ENCODE measurements at regions not wholly inside any gene's neighbourhood (a gene's known extent, or its start where the extent isn't known, plus 50 kb on each side); places are given as distances from the start of the nearest gene placed in this dataset.
"Not testable (repeated sequence)": the region's sequence is repeated elsewhere in the genome, so short reads cannot be mapped to it uniquely, and the experiment has no call there.

DNA sequence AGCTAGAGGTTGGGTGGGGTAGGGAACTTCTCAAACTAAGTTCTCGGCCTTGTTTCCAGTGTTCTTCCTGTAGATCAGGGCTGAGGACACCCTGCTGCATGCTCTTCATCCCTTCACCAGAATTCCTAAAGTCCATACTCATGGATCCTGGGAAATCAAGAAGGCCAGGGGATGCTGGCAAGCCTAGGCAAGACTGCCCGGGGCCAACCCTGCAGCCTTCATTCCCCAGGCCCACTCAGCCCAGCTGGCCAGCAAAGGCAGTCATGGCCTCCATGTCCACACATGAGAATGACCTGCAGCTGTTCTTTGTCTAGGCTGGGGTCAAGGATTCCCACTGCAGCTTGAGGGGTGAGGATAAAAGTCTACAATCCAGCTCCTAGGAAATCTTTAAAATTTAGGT lies 109.3 kb upstream of the ETV6 start:
- DNase-seq, result no peak

DNA sequence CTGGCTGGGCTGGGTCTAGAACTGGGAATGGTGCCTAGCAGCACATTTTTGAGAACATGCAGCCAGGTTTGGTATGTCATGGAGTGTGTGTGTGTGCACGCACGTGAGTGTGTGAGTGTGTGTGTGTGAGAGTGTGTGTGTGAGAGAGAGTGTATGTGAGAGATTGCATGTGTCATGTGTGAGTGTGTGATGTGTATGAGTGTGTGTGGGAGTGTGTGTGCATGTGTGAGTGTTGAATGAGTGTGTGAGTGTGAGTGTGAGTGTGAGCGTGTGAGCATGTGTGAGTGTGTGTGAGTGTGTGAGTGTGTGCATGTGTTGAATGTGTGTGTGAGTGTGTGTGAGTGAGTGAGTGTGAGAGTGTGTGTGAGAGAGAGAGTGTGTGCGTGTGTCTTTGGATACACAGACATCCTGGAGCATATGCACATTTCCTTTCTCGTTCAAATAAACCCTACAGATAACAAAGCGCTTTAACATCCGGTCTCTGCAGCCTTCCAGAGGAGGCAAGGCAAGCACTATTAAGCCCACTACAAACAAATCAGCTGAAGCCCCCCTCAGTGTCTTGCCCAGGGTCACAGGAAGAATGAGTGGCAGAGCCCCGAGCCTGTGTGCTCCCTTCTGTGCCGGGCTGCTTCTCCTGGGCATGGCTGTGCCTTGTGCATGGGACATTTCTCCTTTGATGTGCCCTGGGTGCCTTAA lies 108.7 kb upstream of the ETV6 start:
- no peak for DNase-seq

DNA sequence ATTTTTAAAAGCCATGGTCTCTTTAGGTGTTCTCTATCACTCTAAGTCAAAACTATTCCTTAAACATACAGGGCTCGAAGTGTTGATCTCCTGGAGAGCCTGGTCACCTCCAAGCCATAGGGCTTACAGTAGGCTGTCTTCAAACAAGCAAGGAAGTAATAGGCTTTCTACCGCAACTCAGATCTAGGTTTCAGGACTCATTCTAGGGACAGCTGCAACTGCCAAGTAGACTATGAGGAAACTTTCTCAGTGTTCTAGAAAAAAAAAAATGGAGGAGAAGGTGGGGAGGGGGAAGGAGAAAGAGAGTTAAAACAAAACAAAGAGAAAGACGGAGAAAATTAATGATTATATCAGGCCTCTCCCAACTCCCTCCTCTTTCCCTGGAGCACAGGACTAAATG lies 106.9 kb upstream of the ETV6 start:
- DNase-seq, result no peak

DNA sequence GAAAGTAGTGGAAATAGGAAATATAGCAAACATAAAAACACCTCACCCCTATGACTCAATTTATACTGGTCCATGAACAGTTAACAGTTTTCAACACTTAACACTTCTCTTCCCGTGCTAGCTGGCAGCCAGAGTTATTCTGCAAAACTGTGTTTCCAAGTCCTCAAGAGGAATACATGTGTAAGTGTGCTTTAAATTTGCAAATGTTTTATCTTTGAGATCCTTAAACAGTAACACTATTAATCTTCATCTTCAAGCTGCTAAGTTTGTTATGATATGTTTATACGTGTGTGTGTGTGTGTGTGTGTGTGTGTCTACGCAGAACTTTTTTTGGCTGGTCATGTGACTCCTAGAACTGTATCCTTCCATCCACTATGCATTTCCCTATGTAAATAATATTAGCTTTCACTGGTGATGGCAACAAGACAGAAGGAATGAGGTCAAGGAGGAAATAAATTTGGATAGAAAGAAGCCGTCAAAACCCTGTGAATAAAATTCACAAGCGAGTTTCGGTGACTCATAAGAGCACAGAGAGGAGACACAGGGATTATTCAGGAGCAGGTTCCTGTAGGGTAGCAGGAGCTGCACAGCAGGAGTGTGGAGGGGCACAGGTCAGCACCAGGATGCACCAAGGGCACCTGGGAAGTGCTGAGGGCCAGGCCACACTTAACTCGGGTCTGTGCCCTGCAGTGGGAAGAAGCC lies 105.9 kb upstream of the ETV6 start:
- DNase-seq, result no peak

DNA sequence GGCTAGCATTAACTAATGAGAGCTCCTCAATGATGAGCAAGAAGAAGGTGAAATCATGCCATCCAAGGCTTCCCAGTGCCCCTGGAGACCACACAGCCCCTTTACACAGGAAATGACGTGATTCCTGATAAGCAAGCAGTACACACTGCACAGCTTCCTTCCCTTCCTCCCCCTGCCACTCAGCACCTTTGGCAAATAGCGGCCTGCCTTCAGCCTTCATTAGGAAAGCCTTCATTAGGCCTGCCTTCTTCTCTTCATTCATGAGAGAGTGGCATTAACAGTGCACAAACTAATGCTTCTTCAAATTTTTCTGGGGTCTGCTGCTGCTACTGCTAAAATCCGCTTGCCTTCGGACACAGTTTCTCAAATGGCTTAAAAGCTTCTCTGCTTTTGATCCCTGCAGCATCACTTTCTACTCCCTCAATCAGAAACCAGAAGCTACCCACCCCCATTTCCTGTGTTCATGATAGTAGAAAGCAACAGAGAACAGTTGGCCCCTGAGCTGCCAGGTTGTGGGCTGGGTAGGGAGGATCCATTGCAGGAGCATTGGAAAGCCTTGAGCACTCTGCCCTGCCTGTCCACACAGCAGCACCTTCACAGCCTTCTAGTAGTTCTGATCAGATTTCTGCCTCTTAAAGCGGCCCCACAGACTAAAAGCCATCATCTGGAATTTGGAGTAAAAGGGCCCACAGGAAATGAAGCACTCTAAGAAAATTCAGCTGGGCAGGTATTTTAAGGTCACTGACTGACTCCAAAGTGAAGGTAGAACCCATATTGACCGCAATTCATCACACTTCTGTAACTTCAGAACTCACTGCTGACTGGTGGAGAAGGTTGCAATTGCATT lies 103.8 kb upstream of the ETV6 start:
- no peak for DNase-seq

DNA sequence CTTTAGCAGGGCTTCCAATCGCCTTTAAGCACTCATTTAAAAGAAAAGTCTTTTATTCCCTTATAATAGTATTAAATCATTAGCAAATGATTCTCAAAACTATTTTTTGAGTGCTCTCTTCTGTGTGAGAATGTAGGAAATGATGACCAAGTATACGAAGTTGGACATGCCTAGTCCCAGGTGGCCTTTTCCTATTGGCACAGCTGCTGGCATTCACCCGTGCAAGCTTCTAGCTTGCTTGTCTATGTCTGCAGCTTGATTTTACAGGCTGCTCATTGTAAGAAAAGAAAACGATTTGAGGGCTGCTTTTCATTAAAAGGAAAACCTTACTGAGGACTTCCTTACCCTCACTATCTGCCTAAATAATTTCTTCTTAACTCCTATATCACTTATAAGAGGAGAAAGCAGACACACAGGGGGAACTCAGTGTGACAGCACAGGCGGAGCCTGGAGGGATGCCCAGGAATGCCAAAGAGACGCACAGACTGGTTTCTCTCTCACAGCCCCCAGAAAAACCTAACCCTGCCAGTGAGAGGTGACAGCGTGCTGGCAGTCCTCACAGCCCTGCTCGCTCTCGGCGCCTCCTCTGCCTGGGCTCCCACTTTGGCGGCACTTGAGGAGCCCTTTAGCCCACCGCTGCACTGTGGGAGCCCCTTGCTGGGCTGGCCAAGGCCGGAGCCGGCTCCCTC lies 102.7 kb upstream of the ETV6 start:
- DNase-seq, result peak in 1 of 14 donors; percentile 2

DNA sequence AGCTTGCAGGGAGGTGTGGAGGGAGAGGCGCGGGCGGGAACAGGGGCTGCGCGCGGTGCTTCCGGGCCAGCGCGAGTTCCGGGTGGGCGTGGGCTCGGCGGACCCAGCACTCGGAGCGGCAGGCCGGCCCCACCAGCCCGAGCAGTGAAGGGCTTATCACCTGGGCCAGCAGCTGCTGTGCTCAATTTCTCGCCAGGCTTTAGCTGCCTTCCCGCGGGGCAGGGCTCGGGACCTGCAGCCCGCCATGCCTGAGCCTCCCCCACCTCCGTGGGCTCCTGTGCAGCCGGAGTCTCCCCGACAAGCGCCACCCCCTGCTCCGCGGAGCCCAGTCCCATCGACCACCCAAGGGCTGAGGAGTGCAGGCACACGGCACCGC lies 102.2 kb upstream of the ETV6 start:
- DNase-seq, result not testable (repeated sequence)

DNA sequence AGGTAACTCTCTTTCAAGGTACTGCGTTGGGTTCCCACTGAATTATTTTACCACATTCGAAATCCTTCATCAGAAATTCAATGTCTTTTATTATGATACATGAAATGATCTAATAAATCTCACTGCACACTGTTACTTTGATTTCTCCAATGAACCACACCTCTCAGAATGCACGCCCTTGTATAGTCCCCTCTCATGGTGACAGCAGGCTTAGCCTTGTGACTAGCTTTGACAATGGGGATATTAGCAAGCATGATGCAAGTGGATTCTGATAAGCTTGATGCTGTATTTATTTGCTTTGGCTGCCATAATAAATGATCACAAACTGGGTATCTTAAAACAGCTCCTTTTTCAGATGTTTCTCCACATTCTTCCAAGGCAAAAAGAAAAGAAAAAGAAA lies 100.4 kb upstream of the ETV6 start:
- DNase-seq, result no peak

DNA sequence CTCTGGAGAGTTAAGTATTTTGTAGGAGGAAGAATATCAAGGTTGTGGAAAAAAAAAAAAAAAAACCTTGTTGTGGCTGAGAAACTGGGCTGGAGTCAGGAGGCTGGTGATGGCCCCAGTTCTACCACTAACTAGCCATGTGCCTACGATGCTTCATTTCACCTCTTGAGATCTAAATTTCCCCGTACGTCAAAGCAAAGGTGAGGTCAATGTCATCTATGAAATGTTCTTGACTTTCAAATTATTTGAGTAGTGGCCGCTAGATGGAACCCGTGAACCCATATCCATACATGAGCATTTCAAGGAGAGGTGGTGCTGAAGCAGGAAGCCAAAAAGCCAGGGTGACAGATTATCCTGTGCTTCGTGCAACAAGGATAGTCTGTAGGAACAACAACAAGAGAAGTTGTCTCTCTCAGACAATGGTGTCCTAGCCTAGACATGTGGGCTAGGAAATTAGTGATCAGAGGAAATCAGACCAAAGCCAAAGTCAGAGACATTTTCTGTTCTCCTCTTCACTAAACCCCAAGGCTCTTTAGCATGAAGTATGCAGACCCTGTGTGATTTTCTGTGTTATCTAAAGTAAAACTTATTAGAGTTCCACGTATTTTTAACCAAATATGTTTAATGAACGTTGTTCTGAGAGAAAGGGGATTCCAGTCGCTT lies 95.5 kb upstream of the ETV6 start:
- peak in 2 of 14 donors; percentile 7 to 10 for DNase-seq

DNA sequence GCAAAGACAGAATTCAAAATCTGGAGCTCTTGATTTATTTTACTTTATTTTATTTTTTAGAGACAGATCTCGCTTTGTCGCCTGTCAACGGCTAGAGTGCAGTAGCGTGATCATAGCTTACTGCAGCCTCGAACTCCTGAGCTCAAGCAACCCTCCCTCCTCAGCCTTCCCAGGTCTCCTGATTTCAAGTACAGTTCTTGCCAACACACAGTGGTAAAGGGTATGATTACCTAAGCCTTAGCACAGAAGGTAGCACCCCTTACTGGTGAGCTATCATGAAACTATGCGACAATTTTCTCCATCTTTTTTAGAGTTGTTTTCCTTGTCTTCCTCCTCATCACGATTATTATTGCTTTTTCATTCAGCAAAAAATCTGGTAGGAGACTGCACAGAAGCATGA lies 94.3 kb upstream of the ETV6 start:
- no peak for DNase-seq

DNA sequence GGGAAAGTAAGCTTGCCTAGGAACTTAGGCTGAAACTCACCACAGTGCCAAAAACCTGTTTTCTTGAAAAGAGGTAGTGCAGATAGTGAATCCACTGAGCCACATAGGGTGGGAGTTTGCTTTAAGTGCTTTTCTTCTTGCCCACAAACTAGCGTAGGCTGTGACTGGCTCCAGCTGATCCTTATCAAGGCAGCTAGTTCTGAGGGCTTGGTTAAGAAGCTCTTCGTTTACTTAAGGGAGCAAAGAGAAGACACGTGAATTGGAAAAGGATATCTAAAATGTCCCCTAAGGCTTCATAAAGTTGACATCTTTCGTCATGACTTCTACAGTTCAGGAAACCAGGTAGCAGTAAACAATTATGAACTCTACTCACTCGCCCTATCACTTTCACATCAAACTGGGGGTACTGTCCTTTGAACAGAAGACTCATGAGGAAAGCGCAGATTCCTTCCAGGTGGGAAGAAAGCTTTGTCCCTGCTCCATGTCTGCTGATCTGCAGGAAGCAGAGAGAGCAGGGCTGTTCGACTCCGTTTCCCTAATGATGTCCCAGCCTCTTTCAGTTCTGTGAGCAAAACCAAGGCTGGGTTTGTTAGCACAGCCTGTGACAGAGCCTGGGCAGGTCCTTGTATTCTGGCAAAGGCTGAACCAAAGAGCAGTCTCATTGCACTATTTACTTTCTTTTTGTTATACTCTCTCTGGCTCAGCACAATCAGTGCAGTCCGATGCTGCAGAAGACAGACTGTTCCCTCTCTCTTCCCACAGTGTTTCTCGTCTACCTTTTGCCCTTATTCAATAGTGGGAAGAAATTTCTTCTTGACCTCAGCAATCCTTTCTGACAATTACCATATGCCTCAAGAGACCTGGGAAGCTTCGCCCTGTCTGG lies 93.5 kb upstream of the ETV6 start:
- DNase-seq, result peak in 1 of 14 donors; percentile 11

DNA sequence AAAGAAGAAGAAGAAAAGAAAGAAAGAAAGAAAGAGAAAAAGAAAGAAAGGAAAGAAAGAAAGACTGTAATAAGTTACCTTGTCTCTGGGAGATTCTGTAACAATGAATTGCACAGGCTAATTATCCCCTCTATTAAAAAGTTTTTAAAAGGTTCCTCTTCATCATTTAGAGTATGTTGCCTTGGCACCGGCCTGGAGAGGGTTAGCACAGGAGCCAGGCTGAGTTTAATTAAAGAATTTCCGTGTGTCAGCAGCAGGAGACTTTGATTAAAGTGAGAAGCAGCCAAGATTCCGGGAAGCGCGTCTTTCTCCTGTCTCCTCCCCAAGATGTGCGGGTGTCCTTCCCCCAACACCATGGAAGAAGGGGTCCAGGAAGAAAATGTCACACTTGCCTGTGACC lies 92.8 kb upstream of the ETV6 start:
- DNase-seq, result no peak

DNA sequence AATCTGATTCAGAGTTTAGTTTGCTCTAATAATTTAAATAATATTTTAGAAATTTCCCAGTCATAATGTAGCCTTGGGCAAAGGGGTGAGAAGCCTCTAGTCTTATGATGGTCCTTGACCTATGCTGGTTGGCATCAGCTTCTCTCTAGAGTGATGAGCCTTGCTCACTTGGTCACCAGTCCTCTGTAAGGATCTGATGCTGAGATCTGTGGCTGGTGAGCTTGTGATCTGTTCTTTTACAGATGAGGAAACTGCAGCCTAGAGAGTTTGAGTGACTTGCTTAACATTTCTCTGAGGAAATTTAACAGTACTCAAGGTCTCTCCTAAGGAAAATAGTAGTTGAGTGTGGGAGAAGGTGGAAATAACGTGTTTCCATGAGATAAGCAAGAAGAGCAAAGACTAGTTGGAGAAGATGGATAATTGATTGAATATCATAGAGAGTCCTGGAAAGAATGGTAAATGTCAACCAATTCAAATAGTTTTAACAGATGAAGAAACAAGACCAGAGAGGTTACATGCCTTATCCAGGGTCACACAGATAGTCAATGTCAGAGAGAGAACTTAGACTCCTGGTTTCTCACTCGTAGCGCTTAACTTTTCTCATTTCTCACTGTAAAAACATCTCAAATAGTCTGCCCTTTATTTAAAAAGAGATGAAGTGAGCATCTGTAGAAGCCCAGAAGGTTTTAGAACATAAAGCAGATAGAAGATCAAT lies 89.7 kb upstream of the ETV6 start:
- DNase-seq, result no peak

DNA sequence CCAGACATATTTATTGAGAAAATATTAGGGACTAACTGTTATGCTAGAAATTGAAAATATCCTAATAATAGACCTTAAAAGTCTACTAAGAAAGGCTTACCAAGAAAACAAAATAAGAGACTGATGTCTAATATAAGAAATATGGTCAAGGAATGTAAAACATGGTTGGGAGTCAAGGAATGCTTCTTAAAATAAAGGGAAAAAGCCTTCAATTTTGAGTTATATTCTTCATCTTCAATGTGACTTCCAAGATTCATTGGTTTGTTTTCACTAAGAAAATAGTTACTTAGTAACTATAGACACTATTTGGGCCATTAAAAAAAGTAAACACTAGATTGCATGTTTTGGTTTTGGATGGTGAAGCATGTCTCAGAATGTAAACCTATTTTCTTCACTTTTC lies 88.1 kb upstream of the ETV6 start:
- no peak for DNase-seq

DNA sequence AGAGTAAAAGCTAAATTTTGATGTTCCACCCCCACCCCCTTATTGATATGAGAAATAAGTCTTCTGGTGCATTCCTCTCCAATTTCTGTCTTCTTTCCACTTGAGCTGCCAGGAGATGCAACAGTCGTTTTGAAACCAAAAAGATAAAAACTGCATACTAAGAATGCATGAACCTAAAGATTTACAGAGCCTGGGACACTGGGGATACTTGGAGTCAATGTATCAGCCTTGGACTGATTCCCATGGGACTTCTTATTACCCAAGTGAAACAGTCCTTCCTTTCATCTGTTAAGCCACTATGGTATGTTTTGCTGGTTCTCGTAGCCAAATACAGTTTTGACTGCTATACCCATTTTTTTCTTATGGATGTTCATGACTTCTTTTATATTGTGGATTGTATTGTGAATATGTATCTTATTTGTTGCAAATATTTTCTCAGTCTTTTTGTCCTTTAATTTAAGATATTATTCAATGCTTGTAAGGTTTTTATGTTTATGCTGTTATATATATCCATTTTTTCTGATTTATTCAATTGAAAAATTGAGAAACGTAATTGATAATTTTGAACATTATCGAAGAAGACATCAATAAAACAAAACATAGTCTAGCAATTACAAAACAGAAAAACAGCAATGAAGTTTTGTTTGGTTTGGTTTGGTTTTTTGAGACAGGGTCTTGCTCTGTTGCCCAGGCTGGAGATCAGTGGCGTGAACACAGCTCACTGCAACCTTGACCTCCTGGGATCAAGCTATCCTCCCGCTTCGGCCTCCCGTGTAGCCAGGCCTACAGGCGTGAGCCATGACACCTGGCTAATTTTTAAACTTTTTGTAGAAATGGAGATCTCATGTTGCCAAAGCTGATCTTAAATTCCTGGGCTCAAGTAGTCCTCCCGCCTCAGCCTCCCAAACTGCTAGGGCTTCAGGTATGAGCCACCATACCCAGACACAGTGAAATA lies 85.4 kb upstream of the ETV6 start:
- DNase-seq, result no peak

DNA sequence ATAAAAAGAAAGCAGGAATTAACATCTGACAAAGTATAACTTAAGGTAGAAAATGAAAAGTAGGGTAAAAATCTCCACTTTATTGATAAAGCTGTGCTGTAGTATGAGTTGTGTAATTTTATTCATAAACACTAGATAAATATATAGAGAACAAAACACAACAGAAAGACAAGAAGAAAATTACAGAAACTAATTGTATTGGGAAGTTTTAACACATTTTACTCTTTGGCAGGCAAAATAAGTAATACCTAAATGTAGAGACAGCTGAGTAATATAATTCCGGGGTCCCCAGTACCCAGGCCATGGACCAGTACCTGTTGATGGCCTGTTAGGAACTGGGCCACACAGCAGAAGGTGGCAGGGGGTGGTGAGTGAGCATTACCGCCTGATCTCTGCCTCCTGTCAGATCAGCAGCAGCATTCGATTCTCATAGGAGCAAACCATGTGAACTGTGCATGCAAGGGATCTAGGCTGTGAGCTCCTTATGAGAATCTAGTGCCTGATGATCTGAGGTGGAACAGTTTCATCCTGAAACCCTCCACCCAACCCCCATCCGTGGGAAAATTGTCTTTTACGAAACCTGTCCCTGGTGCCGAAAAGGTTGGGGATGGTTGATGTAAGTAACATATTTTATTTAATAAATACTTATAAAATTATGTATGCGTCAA lies 84.4 kb upstream of the ETV6 start:
- no peak for DNase-seq

DNA sequence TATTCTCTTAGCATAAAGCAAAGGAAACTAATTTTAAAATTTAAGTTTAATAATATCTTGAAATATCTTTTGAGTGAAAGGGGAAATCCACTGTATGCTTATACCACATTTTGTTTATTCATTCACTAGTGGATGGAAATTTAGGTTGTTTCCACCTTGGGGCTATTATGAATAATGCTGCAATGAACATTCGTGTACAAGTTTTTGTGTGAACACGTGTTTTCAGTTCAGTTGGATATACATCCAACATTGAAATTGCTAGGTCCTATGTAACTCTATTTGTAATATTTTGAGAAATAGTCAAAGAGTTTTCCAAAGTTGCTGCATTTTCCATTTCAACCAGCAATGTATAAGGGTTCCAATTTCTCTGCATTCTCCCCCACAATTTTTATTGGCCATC lies 83.7 kb upstream of the ETV6 start:
- no peak for DNase-seq

DNA sequence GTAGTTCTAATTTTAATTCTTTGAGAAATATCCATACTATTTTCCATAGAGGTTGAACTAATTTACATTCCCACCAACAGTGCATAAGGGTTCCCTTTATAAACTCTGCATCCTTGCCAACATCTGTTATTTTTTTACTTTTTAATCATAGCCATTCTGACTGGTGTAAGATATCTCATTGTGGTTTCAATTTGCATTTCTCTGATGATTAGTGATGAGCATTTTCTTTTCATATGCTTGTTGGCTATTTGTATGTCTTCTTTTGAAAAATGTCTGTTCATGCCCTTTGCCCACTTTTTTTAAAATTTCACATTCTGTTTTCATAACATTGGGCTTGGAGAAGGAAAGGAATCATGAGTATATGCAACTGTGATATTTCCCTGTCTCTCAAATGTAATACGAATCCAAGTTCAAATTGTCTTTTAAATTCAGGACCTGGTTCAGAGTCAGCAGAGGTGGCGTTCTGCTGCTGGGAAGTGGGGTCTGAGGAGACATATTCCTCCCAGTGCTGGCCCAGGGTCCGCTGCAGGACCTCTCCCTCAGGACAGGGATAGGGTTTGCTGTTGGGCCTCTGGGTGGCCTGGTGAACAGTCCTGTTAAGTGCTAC lies 81.2 kb upstream of the ETV6 start:
- DNase-seq, result no peak

Measured in C1 segment of cervical spinal cord (tissue), 14 donors.